PC-3 (cell line): ENCODE measurements at regions not wholly inside any gene's neighbourhood (a gene's known extent, or its start where the extent isn't known, plus 50 kb on each side); places are given as distances from the start of the nearest gene placed in this dataset.

ENCODE experiments used
- ATAC-seq: fragments of 200-7000 bp; cut with Tn5 transposase; 2 replicates; pipeline ENCODE4 v1.9.1; 2020; ENCODE audit warnings: mild to moderate bottlenecking, moderate library complexity
- BruUV-seq: library from RNA; stranded (reverse); fragments of 400-500 nt; replicated peaks from 2 replicates; lab custom pipeline; 2021; lab: Mats Ljungman, UMichigan
- CTCF ChIA-PET: fragments of 300-600 bp; sonication (Branson Sonifier 250); formaldehyde crosslinking; loops from one replicate; lab custom pipeline; 2022; ENCODE audit warnings: antibody characterized with exemption; lab: Charles Lee
- POLR2A ChIA-PET: fragments of 300-600 bp; sonication (Branson Sonifier 250); formaldehyde crosslinking; loops from one replicate; lab custom pipeline; 2022; ENCODE audit warnings: antibody characterized with exemption; ENCODE audit not compliant: unreplicated experiment; lab: Charles Lee
- DNase-seq: peaks from one replicate; pipeline ENCODE4 v3.0.0-alpha.2; 2015
- H2AFZ ChIP-seq: fragments of 300-600 bp; sonication (generic); 2 replicates; pipeline ENCODE4 v1.6.0; 2016; ENCODE audit warnings: antibody characterized with exemption, low read length
- H3F3A ChIP-seq: fragments of 300-600 bp; sonication (generic); one replicate; pipeline ENCODE4 v1.6.0; 2017; ENCODE audit warnings: antibody characterized with exemption, low read length, control low read depth, mild to moderate bottlenecking; ENCODE audit not compliant: unreplicated experiment
- H3K27ac ChIP-seq: fragments of 300-600 bp; sonication (generic); 2 replicates; pipeline ENCODE4 v1.5.1; 2016; ENCODE audit warnings: mild to moderate bottlenecking, low read length
- H3K27me3 ChIP-seq: fragments of 300-600 bp; sonication (generic); 2 replicates; pipeline ENCODE4 v1.6.1; 2016; ENCODE audit warnings: low read length, mixed read lengths
- H3K36me3 ChIP-seq: fragments of 300-600 bp; sonication (generic); 2 replicates; pipeline ENCODE4 v1.6.1; 2016; ENCODE audit warnings: low read depth, mixed run types, low read length, mixed read lengths
- H3K4me1 ChIP-seq: fragments of 300-600 bp; sonication (generic); 2 replicates; pipeline ENCODE4 v1.5.1; 2016; ENCODE audit warnings: low read length; ENCODE audit not compliant: insufficient read depth
- H3K4me2 ChIP-seq: fragments of 300-600 bp; sonication (generic); 2 replicates; pipeline ENCODE4 v1.6.0; 2016; ENCODE audit warnings: low read length
- H3K4me3 ChIP-seq: fragments of 300-600 bp; sonication (generic); 2 replicates; pipeline ENCODE4 v1.5.1; 2016; ENCODE audit warnings: mild to moderate bottlenecking, low read length, mixed read lengths
- H3K79me2 ChIP-seq: fragments of 300-600 bp; sonication (generic); 2 replicates; pipeline ENCODE4 v1.6.1; 2017; ENCODE audit warnings: low read length, mixed read lengths
- H3K9ac ChIP-seq: fragments of 300-600 bp; sonication (generic); 2 replicates; pipeline ENCODE4 v1.6.0; 2016; ENCODE audit warnings: mild to moderate bottlenecking, low read length
- H3K9me2 ChIP-seq: fragments of 300-600 bp; sonication (generic); replicated peaks from 2 replicates; pipeline ENCODE4 v1.6.1; 2016; ENCODE audit warnings: mixed run types, low read length, mixed read lengths
- H3K9me3 ChIP-seq: fragments of 300-600 bp; sonication (generic); 2 replicates; pipeline ENCODE4 v1.6.1; 2016; ENCODE audit warnings: low read length, mixed read lengths
- H4K20me1 ChIP-seq: fragments of 300-600 bp; sonication (generic); 2 replicates; pipeline ENCODE4 v1.6.1; 2016; ENCODE audit warnings: low read length, mixed read lengths
- CTCF ChIP-seq: fragments of 300-600 bp; sonication (generic); conservative IDR thresholded peaks from 2 replicates; pipeline ENCODE4 v1.5.1; 2017; ENCODE audit warnings: antibody characterized with exemption, low read depth, mild to moderate bottlenecking, low read length
- EZH2 ChIP-seq: fragments of 300-600 bp; sonication (generic); IDR thresholded peaks from one replicate; pipeline ENCODE4 v1.6.1; 2017; ENCODE audit warnings: antibody characterized with exemption, mild to moderate bottlenecking, low read length; ENCODE audit not compliant: unreplicated experiment
- EZH2phosphoT487 ChIP-seq: fragments of 300-600 bp; sonication (generic); IDR thresholded peaks from 2 replicates; pipeline ENCODE4 v1.6.1; 2018; ENCODE audit warnings: mild to moderate bottlenecking, antibody characterized with exemption, low read length, borderline replicate concordance
- intact Hi-C: fragments of 100-400 bp; cut with micrococcal nuclease; formaldehyde crosslinking; loops from 2 replicates; pipeline ENCODE4 v1.9.0; 2023

- H3K4me3 ChIP-seq, result no peak overlapping the region
- H3K4me1 ChIP-seq, result peaks cover 23% of the 10 kb centered on the region
- no TSS peak for BruUV-seq
- H3K79me2 ChIP-seq, result no peaks in the 10 kb centered on the region
- H2AFZ ChIP-seq, result no peak overlapping the region
- no peaks in the 10 kb centered on the region for H4K20me1 ChIP-seq
- H3K36me3 ChIP-seq, result no peaks in the 10 kb centered on the region
- no peak overlapping the region for H3K27ac ChIP-seq
- H3K27me3 ChIP-seq, result no peaks in the 10 kb centered on the region
- no peaks in the 10 kb centered on the region for H3K9me2 ChIP-seq
- ATAC-seq (no peak), DNase-seq (no peak)
- H3K9ac ChIP-seq, result no peak overlapping the region
- POLR2A ChIA-PET, result no interaction called here
- H3K9me3 ChIP-seq, result no peaks in the 10 kb centered on the region
- no peaks in the 10 kb centered on the region for H3F3A ChIP-seq
- CTCF ChIA-PET, result no interaction called here
- intact Hi-C loops, result no loop called here
- TF ChIP-seq EZH2, result no peak
- no peak for TF ChIP-seq EZH2phosphoT487
- TF ChIP-seq CTCF, result no peak
- no peak overlapping the region for H3K4me2 ChIP-seq
These were observed 1185.5 kb upstream of the CDH18 start for GRCh38 chr5:21173526-21173925.

DNA sequence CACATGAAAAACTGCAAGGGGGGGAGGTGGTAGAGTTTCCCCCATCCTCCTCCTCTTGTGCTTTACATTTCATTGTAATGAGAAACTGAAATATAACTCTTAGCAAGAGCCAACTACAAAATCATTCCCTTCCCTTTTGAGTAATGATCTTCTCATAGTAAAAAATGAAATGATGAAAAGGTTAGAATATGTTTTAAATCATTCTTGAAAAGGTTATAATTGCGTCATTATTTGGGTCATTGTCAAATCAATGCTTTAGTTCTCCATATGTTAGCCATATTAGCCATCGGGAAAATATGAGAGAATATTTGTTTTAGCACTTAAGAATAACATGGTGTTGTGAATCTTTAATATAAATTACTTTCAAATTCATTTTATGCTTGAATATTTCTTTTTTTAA is 1185.0 kb upstream of the CDH18 start:
- Histone ChIP-seq H3K27ac (no peak overlapping the region), H3K4me3 (no peak overlapping the region), H3K27me3 (no peaks in the 10 kb centered on the region), H3K4me2 (no peak overlapping the region), H3K9ac (no peak overlapping the region), H3K36me3 (no peaks in the 10 kb centered on the region), H4K20me1 (no peaks in the 10 kb centered on the region), H3K79me2 (no peaks in the 10 kb centered on the region), H3F3A (no peaks in the 10 kb centered on the region), H3K9me3 (no peaks in the 10 kb centered on the region), H3K9me2 (no peaks in the 10 kb centered on the region), H2AFZ (no peak overlapping the region), H3K4me1 (peaks cover 26% of the 10 kb centered on the region)
- no TSS peak for BruUV-seq
- no peak for TF ChIP-seq EZH2phosphoT487
- TF ChIP-seq CTCF, result no peak
- TF ChIP-seq EZH2, result no peak
- DNase-seq (no peak), ATAC-seq (no peak)
- intact Hi-C loops, result no loop called here
- CTCF ChIA-PET, result no interaction called here
- POLR2A ChIA-PET, result no interaction called here

GRCh38 chr5:21171038-21171437 is 1183.0 kb upstream of the CDH18 start:
- Histone ChIP-seq H3K27ac (peak overlapping the region; percentile 30), H3K36me3 (no peaks in the 10 kb centered on the region), H2AFZ (no peak overlapping the region), H3K9me2 (no peaks in the 10 kb centered on the region), H3K4me3 (no peak overlapping the region), H3K79me2 (no peaks in the 10 kb centered on the region), H4K20me1 (no peaks in the 10 kb centered on the region), H3K9ac (no peak overlapping the region; the same call in 1 of the 2 replicates), H3K4me1 (peaks cover 28% of the 10 kb centered on the region), H3F3A (no peaks in the 10 kb centered on the region), H3K4me2 (peak overlapping the region; percentile 61), H3K27me3 (no peaks in the 10 kb centered on the region), H3K9me3 (no peaks in the 10 kb centered on the region)
- intact Hi-C loops, result loop anchor here (1.0 to 2.0 kb wide), 3 partner anchors 19 to 66 kb away; no protein-coding TSS in a partner anchor
- BruUV-seq, result no TSS peak
- peak; percentile 70 for DNase-seq
- peak; percentile 77 for ATAC-seq
- ChIA-PET CTCF (interaction anchor here (0.5 kb wide), 1 partner anchor 621 kb away, joined by 6 read pairs; no protein-coding TSS in a partner anchor), POLR2A (no interaction called here)
- TF ChIP-seq EZH2phosphoT487 (no peak), CTCF (no peak), EZH2 (no peak)
